ENCODE measurements at regions not wholly inside any gene's neighbourhood (a gene's known extent, or its start where the extent isn't known, plus 50 kb on each side); places are given as distances from the start of the nearest gene placed in this dataset.
"Not testable (repeated sequence)": the region's sequence is repeated elsewhere in the genome, so short reads cannot be mapped to it uniquely, and the experiment has no call there.

DNA sequence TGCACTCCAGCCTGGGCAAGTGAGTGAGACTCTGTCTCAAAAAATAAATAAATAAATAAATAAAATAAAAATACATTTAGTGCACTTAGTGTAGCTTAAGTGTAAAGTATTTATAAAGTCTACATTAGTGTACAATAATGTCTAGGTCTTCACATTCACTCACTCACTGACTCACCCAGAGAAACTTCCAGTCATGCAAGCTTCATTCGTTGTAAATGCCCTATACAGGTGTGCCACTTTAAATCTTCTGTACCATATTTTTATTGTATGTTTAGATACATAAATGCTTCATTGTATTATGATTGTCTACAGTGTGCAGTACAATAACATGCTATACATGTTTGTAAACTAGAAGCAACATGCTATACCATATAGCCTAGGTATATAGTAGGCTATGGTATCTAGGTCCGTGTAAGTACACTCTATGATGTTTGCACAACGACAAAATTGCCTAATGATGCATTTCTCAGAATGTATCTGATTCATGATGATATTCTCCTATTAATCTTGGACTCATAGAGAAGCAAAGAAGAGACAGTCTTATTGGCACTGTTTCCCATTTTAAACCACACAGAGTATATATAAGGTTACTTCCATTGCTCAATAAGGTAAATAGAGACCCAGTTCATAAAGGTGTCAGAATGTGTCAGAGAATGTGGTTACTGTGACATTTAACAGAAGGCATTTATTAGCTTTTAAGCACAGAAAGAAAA lies 1314.9 kb downstream of the CDH11 start:
- no peak for DNase-seq (ENCODE audit: low spot score)

GRCh38 chr16:63804126-63804525 lies 1317.7 kb downstream of the CDH11 start:
- DNase-seq (ENCODE audit: low spot score): no peak

DNA sequence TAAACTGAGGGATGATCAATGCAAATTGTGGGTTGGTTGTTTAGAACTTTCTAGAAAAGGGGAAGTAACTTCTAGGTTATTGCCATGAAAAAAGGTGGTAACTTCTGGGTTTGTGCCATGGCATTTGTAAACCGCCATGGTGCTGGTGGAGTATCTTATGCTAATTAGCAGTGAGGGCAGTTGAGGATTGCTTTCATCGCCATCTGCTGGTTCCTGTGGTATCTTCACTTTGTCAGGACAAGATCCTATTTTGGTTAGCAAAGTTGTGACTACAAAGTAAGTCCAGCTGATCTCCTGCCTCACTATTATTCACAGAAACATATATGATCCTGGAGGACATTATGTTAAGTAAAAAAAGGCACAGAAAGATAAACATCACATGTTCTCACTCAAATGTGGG lies 1332.3 kb downstream of the CDH11 start:
- DNase-seq (ENCODE audit: low spot score): no peak

GRCh38 chr16:63787014-63787413 lies 1334.8 kb downstream of the CDH11 start:
- DNase-seq (ENCODE audit: low spot score): no peak

GRCh38 chr16:63785170-63785569 lies 1336.7 kb downstream of the CDH11 start:
- DNase-seq (ENCODE audit: low spot score): no peak

GRCh38 chr16:63776437-63776836 lies 1345.4 kb downstream of the CDH11 start:
- no peak for DNase-seq (ENCODE audit: low spot score)

DNA sequence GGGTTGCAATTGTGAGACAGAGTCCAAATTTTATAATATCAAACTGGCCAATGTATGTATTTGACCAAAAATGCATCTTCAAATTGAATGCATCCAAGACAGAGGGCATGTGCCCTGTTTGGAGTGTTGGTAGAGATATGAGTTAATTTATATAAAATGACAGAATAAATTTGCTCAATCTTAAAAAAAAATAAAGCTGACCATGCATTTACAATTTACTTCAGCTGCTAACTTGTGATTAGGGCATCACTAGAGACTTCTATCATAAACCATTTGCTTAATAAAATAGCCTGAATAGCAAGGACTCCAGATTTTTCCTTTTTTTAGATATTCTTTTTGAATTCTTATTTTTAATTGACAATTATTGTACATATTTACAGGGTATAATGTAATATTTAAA lies 1345.8 kb downstream of the CDH11 start:
- DNase-seq (ENCODE audit: low spot score): no peak

DNA sequence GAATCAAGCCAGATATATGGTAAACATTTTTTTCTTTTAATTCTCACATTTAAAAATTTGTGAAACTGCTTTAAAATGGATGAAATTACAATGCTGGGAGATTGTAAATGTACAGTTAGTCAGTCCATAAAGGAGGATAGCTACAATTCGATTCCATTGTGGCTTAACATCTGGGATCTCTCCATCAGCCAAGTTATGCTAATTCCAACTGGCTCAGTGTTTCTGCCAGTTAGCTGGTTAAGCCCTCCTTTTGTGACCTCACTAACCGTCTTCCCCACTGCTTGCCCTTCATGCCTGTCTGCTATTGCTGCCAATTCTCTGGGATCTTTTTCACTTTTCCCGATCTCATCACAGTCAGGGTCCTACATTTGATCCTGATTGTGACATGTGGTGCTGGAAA lies 1347.6 kb downstream of the CDH11 start:
- no peak for DNase-seq (ENCODE audit: low spot score)

GRCh38 chr16:63769211-63769610 lies 1352.7 kb downstream of the CDH11 start:
- DNase-seq (ENCODE audit: low spot score): no peak

GRCh38 chr16:63760246-63760645 lies 1361.6 kb downstream of the CDH11 start:
- not testable (repeated sequence) for DNase-seq (ENCODE audit: low spot score)

DNA sequence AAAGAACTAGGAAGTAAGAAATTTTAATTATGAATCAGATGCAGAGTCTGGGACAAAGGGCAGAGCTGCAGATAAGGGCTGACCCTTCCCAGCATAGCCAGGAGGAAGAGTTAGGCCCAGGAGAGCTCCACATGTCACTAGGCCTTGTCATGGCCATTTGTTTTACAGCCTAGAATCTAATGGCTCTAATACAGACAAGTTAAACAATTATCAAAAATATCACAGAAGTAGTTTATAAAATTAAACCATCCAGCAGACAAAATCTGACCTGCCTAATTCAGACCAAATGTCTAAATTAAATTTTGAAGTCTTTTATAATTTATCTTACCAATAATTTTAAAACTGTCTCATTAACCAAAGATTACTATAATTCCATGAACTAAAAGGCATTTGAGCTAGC lies 1369.5 kb downstream of the CDH11 start:
- DNase-seq (ENCODE audit: low spot score): no peak

GRCh38 chr16:63749276-63749675 lies 1372.6 kb downstream of the CDH11 start:
- DNase-seq (ENCODE audit: low spot score): no peak

DNA sequence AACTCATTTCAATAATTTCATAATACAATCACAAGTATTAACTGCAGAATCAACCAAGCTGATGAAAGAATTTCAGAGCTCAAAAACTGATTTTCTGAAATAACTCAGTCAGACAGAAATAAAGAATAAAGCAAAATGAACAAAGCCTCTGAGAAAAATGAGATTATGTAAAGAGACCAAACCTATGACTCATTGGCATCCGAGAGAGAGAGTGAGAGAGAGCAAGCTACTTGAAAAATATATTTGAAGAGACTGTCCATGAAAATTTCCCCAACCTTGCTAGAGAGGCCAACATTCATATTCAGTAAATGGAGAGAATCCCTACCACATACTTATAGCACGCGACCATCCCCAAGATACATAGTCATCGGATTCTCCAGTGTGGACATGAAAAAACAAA lies 1376.4 kb downstream of the CDH11 start:
- no peak for DNase-seq (ENCODE audit: low spot score)

DNA sequence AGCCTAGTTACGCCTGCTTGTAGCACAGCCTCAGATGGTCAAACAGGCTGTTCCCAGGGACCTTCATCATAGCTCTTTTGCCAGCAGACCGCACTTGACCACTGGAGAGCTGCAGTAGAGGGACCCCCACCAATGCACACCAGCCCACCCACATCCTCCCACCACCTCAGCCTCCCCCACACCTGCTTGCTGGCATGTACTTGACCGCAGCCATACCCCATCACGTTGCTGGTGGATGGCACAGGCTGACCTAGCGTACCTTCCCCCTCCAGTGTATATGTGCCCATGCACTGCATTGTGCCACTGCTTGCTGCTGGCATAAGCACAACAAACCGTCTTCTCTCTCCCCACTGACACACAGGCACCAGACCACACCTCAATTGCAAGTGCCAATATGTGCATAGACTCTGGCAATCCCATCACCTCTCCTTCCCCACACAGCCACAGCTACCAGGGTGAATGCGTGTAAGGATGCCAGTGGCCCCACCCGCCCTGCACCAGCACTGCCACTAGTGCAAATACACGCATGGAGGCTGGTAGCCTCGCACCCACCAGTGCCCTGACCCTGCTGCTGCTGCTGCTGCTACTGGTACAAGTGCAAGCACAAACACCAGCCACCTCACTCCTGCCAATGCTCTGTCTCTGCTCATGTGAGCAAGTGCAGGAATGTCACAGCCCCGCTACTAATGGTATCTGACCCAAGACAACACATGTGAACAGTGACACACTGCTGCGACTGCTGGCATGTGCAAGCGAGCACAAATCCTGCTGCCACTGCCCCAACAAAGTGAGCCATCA lies 1377.6 kb downstream of the CDH11 start:
- DNase-seq (ENCODE audit: low spot score): no peak

DNA sequence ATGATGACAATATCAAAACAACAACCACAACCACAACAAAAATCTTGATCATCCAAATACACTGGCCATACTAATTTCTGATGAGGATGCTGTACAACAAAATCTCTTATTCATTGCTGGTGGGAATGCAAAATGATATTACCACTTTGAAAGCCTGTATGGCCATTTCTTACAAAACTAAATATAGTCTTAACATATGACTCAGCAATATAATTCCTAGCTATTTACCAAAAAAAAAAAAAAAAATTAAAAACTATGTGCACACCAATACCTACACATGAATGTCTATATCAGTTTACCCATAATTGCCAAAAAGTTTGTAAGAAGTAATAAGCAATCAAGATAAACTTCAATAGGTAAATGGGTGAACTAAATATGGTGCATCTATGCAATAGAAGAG lies 1379.7 kb downstream of the CDH11 start:
- DNase-seq (ENCODE audit: low spot score): no peak

GRCh38 chr16:63737633-63738032 lies 1384.2 kb downstream of the CDH11 start:
- DNase-seq (ENCODE audit: low spot score): no peak

DNA sequence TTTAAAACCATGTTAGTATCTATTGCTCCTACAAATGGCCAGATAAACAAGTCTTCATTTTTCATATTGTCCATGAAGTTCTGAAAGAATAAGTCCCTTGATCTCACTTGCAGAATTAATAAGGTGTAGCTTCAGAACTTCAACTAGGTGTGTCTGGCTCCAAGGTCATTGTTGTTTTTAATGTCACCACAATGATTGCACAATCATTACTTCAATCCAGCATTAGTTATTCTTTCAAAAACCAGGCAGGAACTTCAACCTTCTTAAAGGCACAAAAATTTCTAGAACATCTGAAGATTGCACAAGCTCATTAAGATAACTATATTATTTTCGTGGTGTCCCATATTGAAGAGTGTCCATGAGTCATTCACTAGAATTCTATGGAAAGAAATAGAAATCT lies 1386.4 kb downstream of the CDH11 start:
- no peak for DNase-seq (ENCODE audit: low spot score)

DNA sequence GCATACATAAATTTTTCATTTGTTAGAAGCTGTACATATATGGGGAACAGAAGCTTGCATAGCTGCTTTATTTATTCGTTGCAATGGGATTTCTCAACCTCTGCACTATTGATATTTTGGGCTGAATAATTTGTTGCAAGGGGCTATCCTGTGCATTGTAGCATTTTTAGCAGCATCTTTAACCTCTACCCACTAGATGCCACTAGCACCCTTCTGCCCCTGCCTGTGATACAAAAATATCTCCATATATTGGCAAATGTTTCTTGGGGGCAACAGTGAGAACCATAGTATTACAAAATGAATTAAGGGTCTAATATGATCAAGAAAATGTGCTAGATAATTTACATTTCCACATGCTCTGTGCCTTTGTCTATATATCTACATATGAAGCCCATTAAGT lies 1401.0 kb downstream of the CDH11 start:
- no peak for DNase-seq (ENCODE audit: low spot score)

GRCh38 chr16:63719926-63720325 lies 1401.9 kb downstream of the CDH11 start:
- no peak for DNase-seq (ENCODE audit: low spot score)

GRCh38 chr16:63717806-63718205 lies 1404.1 kb downstream of the CDH11 start:
- DNase-seq (ENCODE audit: low spot score): no peak

DNA sequence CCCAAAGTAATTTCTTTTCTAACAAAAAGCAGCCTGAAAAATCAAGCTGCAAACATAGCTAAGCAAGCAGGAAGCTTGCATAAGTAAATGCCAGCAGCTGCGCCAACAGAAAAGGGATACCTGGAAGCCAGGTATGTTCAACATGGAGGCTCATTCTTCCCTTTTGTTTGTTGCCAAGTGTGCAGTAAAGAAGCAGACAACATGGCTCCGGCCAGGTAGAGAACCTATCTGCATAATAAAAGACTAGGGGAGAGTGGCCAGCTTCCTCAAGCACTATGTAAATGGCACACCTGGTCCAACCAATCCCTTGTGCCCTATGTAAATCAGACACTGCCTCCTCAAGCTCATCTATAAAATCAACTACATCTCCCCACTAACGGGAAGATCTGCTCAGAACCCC lies 1407.0 kb downstream of the CDH11 start:
- DNase-seq (ENCODE audit: low spot score): no peak

- no peak for DNase-seq (ENCODE audit: low spot score)
Observed at GRCh38 chr16:63712725-63713124, 1409.1 kb downstream of the CDH11 start.

DNA sequence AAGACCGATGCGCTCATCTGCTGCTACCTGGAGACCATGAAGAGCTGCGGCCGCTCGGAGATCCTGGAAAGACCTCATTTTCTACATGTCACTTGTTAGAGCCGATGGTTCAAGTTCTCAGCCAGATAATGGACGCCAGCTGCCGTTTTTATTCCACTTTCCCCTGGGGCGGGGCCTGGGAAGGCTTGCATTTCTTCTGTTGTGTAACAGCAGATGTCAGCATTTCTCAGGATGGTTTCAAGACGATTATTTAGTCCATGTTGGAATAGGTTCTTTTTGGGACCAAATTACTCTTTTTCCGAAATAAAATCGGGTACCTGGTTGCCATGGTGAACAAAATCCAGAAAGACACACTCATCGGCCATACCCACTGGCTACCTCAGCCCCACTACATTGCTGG lies 1418.3 kb downstream of the CDH11 start:
- no peak for DNase-seq (ENCODE audit: low spot score)

All from hematopoietic multipotent progenitor cell treated with erythropoietin and hydrocortisone succinate and interleukin-3 and kit ligand, for 15 days (in vitro differentiated cells).